HCT116 (cell line): ENCODE measurements at regions not wholly inside any gene's neighbourhood (a gene's known extent, or its start where the extent isn't known, plus 50 kb on each side); places are given as distances from the start of the nearest gene placed in this dataset.

Source experiments
- ATAC-seq: fragments of 200-7000 bp; cut with Tn5 transposase; 2 replicates; pipeline ENCODE4 v1.9.1; 2020; ENCODE audit warnings: mild to moderate bottlenecking, moderate library complexity
- BruUV-seq: library from RNA; stranded (reverse); fragments of 400-500 nt; replicated peaks from 2 replicates; lab custom pipeline; 2021; lab: Mats Ljungman, UMichigan
- CTCF ChIA-PET: fragments of 300-600 bp; sonication (Branson Sonifier 250); formaldehyde crosslinking; loops from one replicate; lab custom pipeline; 2021; ENCODE audit warnings: antibody characterized with exemption; lab: Charles Lee
- POLR2A ChIA-PET: fragments of 300-600, 350-600 bp; sonication (Branson Sonifier 250); formaldehyde crosslinking; loops from one replicate; lab custom pipeline; 2021; ENCODE audit warnings: antibody characterized with exemption; lab: Charles Lee
- RAD21 ChIA-PET, 2 experiments: fragments of 300-600 bp; sonication (Branson Sonifier 250); formaldehyde crosslinking; loops; one replicate each; lab custom pipeline; 2023; ENCODE audit warnings: low total read pairs in 2 of 2; ENCODE audit not compliant: uncharacterized antibody in 2 of 2, unreplicated experiment in 2 of 2, low non-redundant PET in 1 of 2; lab: Charles Lee
- DNase-seq: peaks from one replicate; pipeline ENCODE4 v3.0.0-alpha.2; 2010; ENCODE audit warnings: low read depth, low spot score
- H2AFZ ChIP-seq: fragments of 200-600 bp; shearing (Covaris generic), sonication (generic); 2 replicates; pipeline ENCODE4 v1.6.1; 2017; ENCODE audit warnings: low read depth, mixed run types, mixed read lengths, antibody characterized with exemption, low read length; ENCODE audit not compliant: poor library complexity, severe bottlenecking
- H3K27ac ChIP-seq: 2 replicates; pipeline ENCODE4 v1.5.1; 2012; ENCODE audit warnings: low read depth, low read length
- H3K27me3 ChIP-seq: fragments of 200-600 bp; sonication (generic); 2 replicates; pipeline ENCODE4 v1.6.1; 2016; ENCODE audit warnings: mixed run types, low read length, mixed read lengths; ENCODE audit not compliant: insufficient read depth
- H3K36me3 ChIP-seq, 2 experiments: fragments of 200-500 bp in 1 of 2; fragments of 200-600 bp in 1 of 2; sonication (Bioruptor generic) in 1 of 2; sonication (generic) in 1 of 2; 2 replicates each; pipeline versions ENCODE4 v1.5.1 to v1.6.1; 2014 to 2016; ENCODE audit warnings: low read length in 2 of 2, inconsistent platforms in 1 of 2, mixed read lengths in 1 of 2, mixed run types in 1 of 2; ENCODE audit not compliant: insufficient read depth in 2 of 2, control insufficient read depth in 1 of 2
- H3K4me1 ChIP-seq, 2 experiments: fragments of 200-600 bp in 1 of 2; sonication (generic) in 1 of 2; 2 replicates each; pipeline versions ENCODE4 v1.5.1 to v1.6.1; 2012 to 2017; ENCODE audit warnings: low read length in 2 of 2, inconsistent platforms in 1 of 2, mild to moderate bottlenecking in 1 of 2, mixed read lengths in 1 of 2, mixed run types in 1 of 2, moderate library complexity in 1 of 2; ENCODE audit not compliant: insufficient read depth in 2 of 2, control insufficient read depth in 1 of 2
- H3K4me2 ChIP-seq: fragments of 200-600 bp; sonication (generic); 2 replicates; pipeline ENCODE4 v1.6.1; 2017; ENCODE audit warnings: mixed run types, low read length, mixed read lengths
- H3K4me3 ChIP-seq, 2 experiments: fragments of 200-600 bp in 1 of 2; sonication (generic) in 1 of 2; replicated peaks in 1 of 2; 2 replicates each; pipeline ENCODE4 v1.5.1; 2011 to 2016; ENCODE audit warnings: low read length in 2 of 2, control low read depth in 1 of 2, low read depth in 1 of 2, mild to moderate bottlenecking in 1 of 2, mixed read lengths in 1 of 2, mixed run types in 1 of 2
- H3K79me2 ChIP-seq: fragments of 200-600 bp; sonication (generic); 2 replicates; pipeline ENCODE4 v1.6.1; 2017; ENCODE audit warnings: mild to moderate bottlenecking, mixed run types, low read length, moderate library complexity, mixed read lengths; ENCODE audit not compliant: insufficient read depth
- H3K9ac ChIP-seq: fragments of 200-600 bp; sonication (generic); 2 replicates; pipeline ENCODE4 v1.6.1; 2016; ENCODE audit warnings: low read length, mixed read lengths
- H3K9me2 ChIP-seq: fragments of 200-600 bp; sonication (generic), shearing (Covaris generic); 2 replicates; pipeline ENCODE4 v1.6.1; 2017; ENCODE audit warnings: mixed run types, mild to moderate bottlenecking, moderate library complexity; ENCODE audit not compliant: insufficient read depth
- H3K9me3 ChIP-seq, 2 experiments: fragments of 200-500 bp in 1 of 2; fragments of 200-600 bp in 1 of 2; sonication (Bioruptor generic) in 1 of 2; sonication (generic) in 1 of 2; 2 replicates each; pipeline ENCODE4 v1.6.1; 2014 to 2017; ENCODE audit warnings: low read length in 2 of 2, mixed read lengths in 2 of 2, inconsistent platforms in 1 of 2, low read depth in 1 of 2, mild to moderate bottlenecking in 1 of 2, mixed run types in 1 of 2, moderate library complexity in 1 of 2; ENCODE audit not compliant: control insufficient read depth in 1 of 2, insufficient read depth in 1 of 2
- H4K20me1 ChIP-seq: fragments of 200-600 bp; sonication (generic), shearing (Covaris generic); 2 replicates; pipeline ENCODE4 v1.6.1; 2017; ENCODE audit warnings: mixed run types, mild to moderate bottlenecking, moderate library complexity; ENCODE audit not compliant: insufficient read depth
- CTCF ChIP-seq, 3 experiments: fragments of 200-600 bp in 1 of 3; sonication (generic) in 1 of 3; IDR thresholded peaks in 2 of 3; conservative IDR thresholded peaks in 1 of 3; 2 replicates each; pipeline ENCODE4 v1.5.1; 2012 to 2017; ENCODE audit warnings: low read depth in 2 of 3, low read length in 2 of 3, antibody characterized with exemption in 1 of 3, borderline replicate concordance in 1 of 3, control low read depth in 1 of 3, mild to moderate bottlenecking in 1 of 3, mixed read lengths in 1 of 3, mixed run types in 1 of 3, moderate library complexity in 1 of 3; ENCODE audit not compliant: insufficient read depth in 1 of 3
- ELF1 ChIP-seq: IDR thresholded peaks from 2 replicates; pipeline ENCODE4 v1.6.1; 2012; ENCODE audit warnings: low read depth, borderline replicate concordance
- EZH2 ChIP-seq: fragments of 200-600 bp; sonication (generic); IDR thresholded peaks from 2 replicates; pipeline ENCODE4 v1.6.1; 2017; ENCODE audit warnings: antibody characterized with exemption, mixed run types
- EZH2phosphoT487 ChIP-seq: fragments of 200-600 bp; IDR thresholded peaks from 2 replicates; pipeline ENCODE4 v1.6.1; 2018; ENCODE audit warnings: antibody characterized with exemption, borderline replicate concordance
- FOSL1 ChIP-seq: IDR thresholded peaks from 2 replicates; pipeline ENCODE4 v1.6.1; 2012; ENCODE audit warnings: low read depth
- MAX ChIP-seq: IDR thresholded peaks from 2 replicates; pipeline ENCODE4 v1.6.1; 2012
- POLR2AphosphoS5 ChIP-seq: IDR thresholded peaks from 2 replicates; pipeline ENCODE4 v1.6.1; 2011; ENCODE audit warnings: mild to moderate bottlenecking, low read depth, low read length, moderate library complexity
- RAD21 ChIP-seq: IDR thresholded peaks from 2 replicates; pipeline ENCODE4 v1.6.1; 2012; ENCODE audit warnings: low read depth, mild to moderate bottlenecking
- SP1 ChIP-seq: IDR thresholded peaks from 2 replicates; pipeline ENCODE4 v1.6.1; 2012; ENCODE audit warnings: low read depth
- SRF ChIP-seq: IDR thresholded peaks from 2 replicates; pipeline ENCODE4 v1.6.1; 2012; ENCODE audit warnings: low read depth
- TCF7L2 ChIP-seq: IDR thresholded peaks from 2 replicates; pipeline ENCODE4 v1.7.0; 2011; ENCODE audit warnings: borderline replicate concordance, inconsistent platforms; ENCODE audit not compliant: insufficient read depth, insufficient read length; ENCODE audit errors: extremely low read depth
- YY1 ChIP-seq: IDR thresholded peaks from 2 replicates; pipeline ENCODE4 v1.6.1; 2011; ENCODE audit warnings: low read length, low read depth, moderate library complexity, mild to moderate bottlenecking; ENCODE audit not compliant: insufficient replicate concordance; ENCODE audit errors: extremely low read depth
- ZBTB33 ChIP-seq: IDR thresholded peaks from 2 replicates; pipeline ENCODE4 v1.6.1; 2011; ENCODE audit warnings: mild to moderate bottlenecking, low read length, moderate library complexity; ENCODE audit not compliant: insufficient replicate concordance; ENCODE audit errors: extremely low read depth
- intact Hi-C: fragments of 100-400 bp; cut with micrococcal nuclease; formaldehyde crosslinking; loops from 2 replicates; pipeline ENCODE4 v1.10.0; 2022

GRCh38 chr5:53783624-53784228 lies 223.3 kb downstream of the NDUFS4 start:
- no TSS peak for BruUV-seq
- Histone ChIP-seq H3K27me3 (no peaks in the 10 kb centered on the region), H3K27ac (no peak overlapping the region), H4K20me1 (no peaks in the 10 kb centered on the region), H3K4me1 (no peaks in the 10 kb centered on the region), H3K79me2 (no peaks in the 10 kb centered on the region), H3K9ac (no peak overlapping the region), H3K9me3 (no peaks in the 10 kb centered on the region), H3K4me3 (no peak overlapping the region), H2AFZ (no peak overlapping the region), H3K36me3 (no peaks in the 10 kb centered on the region)
- intact Hi-C loops = no loop called here
- POLR2A ChIA-PET = no interaction called here
- DNase-seq (no peak), ATAC-seq (no peak)
- CTCF ChIA-PET = interaction anchor here (1.1 kb wide), 1 partner anchor 8 kb away, joined by 3 read pairs; no protein-coding TSS in a partner anchor
- TF ChIP-seq TCF7L2 (no peak), ELF1 (no peak), ZBTB33 (no peak), RAD21 (no peak), SP1 (no peak), POLR2AphosphoS5 (no peak), EZH2 (no peak), SRF (no peak), CTCF (IDR thresholded peaks at IDR 0.05 in 2 of 3, conservative IDR thresholded peaks at IDR 0.05 in 1 of 3; ENCODE audit: borderline replicate concordance in 1 of 3, insufficient read depth in 1 of 3, low read depth in 2 of 3, low read length in 2 of 3) (no peak), EZH2phosphoT487 (no peak), MAX (no peak), FOSL1 (no peak), YY1 (no peak)
- TF ChIP-seq, all 23 proteins: peak for 0
- Histone ChIP-seq H3K9me2 (no peaks in the 10 kb centered on the region), H3K4me2 (no peak overlapping the region)
- RAD21 ChIA-PET = interaction anchor here in 1 of 2 experiments (1.0 kb wide), 1 partner anchor 208 kb away, joined by 3 read pairs; no protein-coding TSS in a partner anchor
